Sigmoid colon (tissue), 6 donors: ENCODE measurements at regions not wholly inside any gene's neighbourhood (a gene's known extent, or its start where the extent isn't known, plus 50 kb on each side); places are given as distances from the start of the nearest gene placed in this dataset.

Experiments used
- DNase-seq: peaks from one replicate; pipeline ENCODE4 v3.0.0-alpha.2; 2019
- H3K27ac ChIP-seq, 4 donors: fragments of 200-600 bp; sonication (generic); one replicate each; pipeline ENCODE4 v1.5.1; 2016 to 2019; ENCODE audit warnings: mild to moderate bottlenecking in 1 of 4
- H3K27me3 ChIP-seq, 3 donors: fragments of 200-600 bp; sonication (generic); one replicate each; pipeline ENCODE4 v1.5.1; 2019; ENCODE audit warnings: mild to moderate bottlenecking in 1 of 3
- H3K36me3 ChIP-seq, 4 donors: fragments of 200-600 bp; sonication (generic); one replicate each; pipeline ENCODE4 v1.5.1; 2016 to 2019
- H3K4me1 ChIP-seq, 4 donors: fragments of 200-600 bp; sonication (generic); one replicate each; pipeline ENCODE4 v1.5.1; 2017 to 2019
- H3K4me3 ChIP-seq, 4 donors: fragments of 200-600 bp; sonication (generic); one replicate each; pipeline ENCODE4 v1.5.1; 2017 to 2019; ENCODE audit warnings: mild to moderate bottlenecking in 2 of 4, moderate library complexity in 1 of 4
- H3K9me3 ChIP-seq, 4 donors: fragments of 200-600 bp in 3 of 4; sonication (generic) in 3 of 4; one replicate each; pipeline versions ENCODE4 v1.5.1 to v1.6.1; 2013 to 2019
- EP300 ChIP-seq, 4 donors: sonication (generic); formaldehyde crosslinking; IDR thresholded peaks; one replicate each; pipeline ENCODE4 v1.6.1; 2017; ENCODE audit warnings: antibody characterized with exemption in 4 of 4
- POLR2A ChIP-seq, 2 donors: fragments of 450-650 bp; IDR thresholded peaks; one replicate each; pipeline ENCODE4 v1.6.1; 2016; ENCODE audit warnings: antibody characterized with exemption in 2 of 2, mild to moderate bottlenecking in 2 of 2, moderate library complexity in 2 of 2
- POLR2AphosphoS5 ChIP-seq, 4 donors: sonication (generic); formaldehyde crosslinking; IDR thresholded peaks; one replicate each; pipeline ENCODE4 v1.6.1; 2017; ENCODE audit warnings: antibody characterized with exemption in 4 of 4
- WGBS, 2 donors: extraction: QIAGEN DNeasy Blood & Tissue Kit; methylation state at CpG; one replicate each; pipeline ENCODE4 v1.1.7; 2013; 5-methylcytosine and 5-hydroxymethylcytosine counted together
- intact Hi-C: fragments of 100-400 bp; cut with DNase I; formaldehyde crosslinking; loops from one replicate; pipeline ENCODE4 v1.15.1; 2023
- TF ChIP-seq, protein P1 (sequence below), 4 experiments: fragments of 450-650 bp in 3 of 4; fragments of 200-600 bp in 1 of 4; IDR thresholded peaks; one replicate each; pipeline ENCODE4 v1.5.1; 2016 to 2019; ENCODE audit warnings: antibody characterized with exemption in 4 of 4, mild to moderate bottlenecking in 3 of 4, moderate library complexity in 2 of 4
- donor health status: healthy with polysubstance abuse.
- donor health status: healthy.

DNA sequence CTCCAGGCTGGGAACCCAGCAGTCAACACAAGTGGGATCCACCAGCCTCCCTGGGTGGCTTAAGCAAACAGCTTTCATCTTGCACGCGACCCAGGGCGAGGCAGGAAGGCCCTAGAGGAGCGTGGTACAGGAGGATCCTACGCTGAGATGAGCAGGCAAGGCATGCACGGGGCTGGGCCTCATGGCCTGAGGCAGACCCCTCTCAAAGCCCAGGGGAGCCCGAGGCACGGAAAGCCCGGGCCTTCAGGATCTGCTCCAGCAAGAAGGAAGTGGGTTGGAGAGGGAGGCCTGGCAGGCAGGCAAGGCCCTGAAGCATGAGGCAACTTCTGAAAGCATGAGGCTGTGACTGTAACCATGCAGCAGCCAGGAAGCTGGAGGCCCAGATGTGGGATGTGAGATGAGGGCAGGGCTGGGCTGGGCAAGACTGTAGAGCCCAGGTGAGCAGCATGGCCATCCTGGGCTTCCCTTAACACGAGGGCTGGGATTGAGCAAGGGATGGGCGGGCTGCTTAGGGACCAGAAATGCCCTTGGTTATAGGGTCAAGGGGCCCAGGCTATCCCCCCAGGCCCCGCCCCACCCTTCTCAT, 338.7 kb downstream of the C16orf95 start:
- TF ChIP-seq, protein P1, sequence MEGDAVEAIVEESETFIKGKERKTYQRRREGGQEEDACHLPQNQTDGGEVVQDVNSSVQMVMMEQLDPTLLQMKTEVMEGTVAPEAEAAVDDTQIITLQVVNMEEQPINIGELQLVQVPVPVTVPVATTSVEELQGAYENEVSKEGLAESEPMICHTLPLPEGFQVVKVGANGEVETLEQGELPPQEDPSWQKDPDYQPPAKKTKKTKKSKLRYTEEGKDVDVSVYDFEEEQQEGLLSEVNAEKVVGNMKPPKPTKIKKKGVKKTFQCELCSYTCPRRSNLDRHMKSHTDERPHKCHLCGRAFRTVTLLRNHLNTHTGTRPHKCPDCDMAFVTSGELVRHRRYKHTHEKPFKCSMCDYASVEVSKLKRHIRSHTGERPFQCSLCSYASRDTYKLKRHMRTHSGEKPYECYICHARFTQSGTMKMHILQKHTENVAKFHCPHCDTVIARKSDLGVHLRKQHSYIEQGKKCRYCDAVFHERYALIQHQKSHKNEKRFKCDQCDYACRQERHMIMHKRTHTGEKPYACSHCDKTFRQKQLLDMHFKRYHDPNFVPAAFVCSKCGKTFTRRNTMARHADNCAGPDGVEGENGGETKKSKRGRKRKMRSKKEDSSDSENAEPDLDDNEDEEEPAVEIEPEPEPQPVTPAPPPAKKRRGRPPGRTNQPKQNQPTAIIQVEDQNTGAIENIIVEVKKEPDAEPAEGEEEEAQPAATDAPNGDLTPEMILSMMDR (IDR thresholded peaks at IDR 0.05), result no peak
- no peak for TF ChIP-seq POLR2AphosphoS5 (IDR thresholded peaks at IDR 0.05)
- no peak for TF ChIP-seq EP300 (IDR thresholded peaks at IDR 0.05)
- no peak for TF ChIP-seq POLR2A (IDR thresholded peaks at IDR 0.05)
- H3K4me1 ChIP-seq, result peaks cover 0 to 9% (median 0%) of the 10 kb centered on the region in 4 donors
- DNase-seq, result peak; percentile 34
- no peak overlapping the region for H3K4me3 ChIP-seq
- intact Hi-C loops, result no loop called here
- 82 to 91% methylated on average over 12 of the region's 12 CpGs for WGBS, 2 donors
- H3K36me3 ChIP-seq, result no peaks in the 10 kb centered on the region
- no peak overlapping the region for H3K27ac ChIP-seq
- no peaks in the 10 kb centered on the region for H3K9me3 ChIP-seq
- no peaks in the 10 kb centered on the region for H3K27me3 ChIP-seq

DNA sequence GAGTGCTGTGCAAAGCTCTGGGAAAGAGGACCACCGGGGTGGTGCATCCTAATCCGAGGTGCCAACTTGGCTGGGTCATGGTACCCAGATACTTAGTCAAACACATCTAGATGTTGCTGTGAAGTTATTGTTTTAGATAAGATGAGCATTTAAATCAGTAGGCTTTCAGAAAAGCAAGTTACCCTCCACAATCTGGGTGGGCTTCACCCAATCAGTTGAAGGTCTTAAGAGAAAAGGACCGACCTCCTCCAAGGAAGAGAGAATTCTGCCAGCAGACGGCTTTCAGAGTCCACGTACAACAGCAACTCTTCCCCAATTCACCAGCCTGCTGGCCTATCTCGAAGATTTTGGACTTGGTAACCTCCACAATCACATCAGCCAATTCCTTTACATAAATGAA, 338.1 kb downstream of the C16orf95 start:
- no peaks in the 10 kb centered on the region for H3K9me3 ChIP-seq
- 77 to 84% methylated on average over 6 of the region's 6 CpGs for WGBS, 2 donors
- intact Hi-C loops, result no loop called here
- H3K36me3 ChIP-seq, result no peaks in the 10 kb centered on the region
- peak; percentile 33 for DNase-seq
- peaks cover 0 to 9% (median 0%) of the 10 kb centered on the region in 4 donors for H3K4me1 ChIP-seq
- no peaks in the 10 kb centered on the region for H3K27me3 ChIP-seq
- H3K4me3 ChIP-seq, result no peak overlapping the region
- TF ChIP-seq, protein P1 (IDR thresholded peaks at IDR 0.05), result no peak
- TF ChIP-seq POLR2A (IDR thresholded peaks at IDR 0.05) (no peak), EP300 (IDR thresholded peaks at IDR 0.05) (no peak), POLR2AphosphoS5 (IDR thresholded peaks at IDR 0.05) (no peak)
- no peak overlapping the region for H3K27ac ChIP-seq

DNA sequence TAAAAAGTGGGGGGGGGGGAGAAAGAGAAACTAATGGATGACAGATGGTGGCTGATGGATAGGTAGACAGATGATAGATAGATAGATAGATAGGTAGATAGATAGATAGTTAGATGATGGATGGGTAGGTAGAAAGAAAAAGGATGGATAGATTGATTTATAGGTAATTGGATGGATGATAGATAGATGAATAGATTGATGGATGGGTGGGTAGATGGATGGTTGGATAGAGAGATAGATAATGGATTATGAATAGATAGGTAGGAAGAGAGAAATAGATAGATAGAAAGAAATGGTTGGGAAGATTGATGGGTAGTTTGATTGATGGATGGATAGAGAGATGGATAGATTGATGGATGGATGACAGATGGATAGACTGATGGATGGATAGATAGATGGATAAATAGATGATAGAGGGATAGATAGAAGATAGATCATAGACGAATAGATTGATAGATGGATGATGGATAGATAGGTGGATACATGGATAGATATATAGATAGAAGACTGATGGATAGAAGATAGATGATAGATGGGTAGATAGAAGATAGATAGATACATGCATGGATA, 337.1 kb downstream of the C16orf95 start:
- H3K36me3 ChIP-seq, result no peaks in the 10 kb centered on the region
- intact Hi-C loops, result no loop called here
- TF ChIP-seq EP300 (IDR thresholded peaks at IDR 0.05) (no peak), POLR2AphosphoS5 (IDR thresholded peaks at IDR 0.05) (no peak), POLR2A (IDR thresholded peaks at IDR 0.05) (no peak)
- TF ChIP-seq, protein P1 (IDR thresholded peaks at IDR 0.05), result no peak
- H3K9me3 ChIP-seq, result no peaks in the 10 kb centered on the region
- no peak for DNase-seq
- no peak overlapping the region for H3K27ac ChIP-seq
- WGBS, 2 donors, result 82 to 96% methylated on average over 1 of the region's 1 CpG
- H3K4me3 ChIP-seq, result no peak overlapping the region
- no peaks in the 10 kb centered on the region for H3K27me3 ChIP-seq
- peaks cover 0 to 15% (median 3%) of the 10 kb centered on the region in 4 donors for H3K4me1 ChIP-seq

DNA sequence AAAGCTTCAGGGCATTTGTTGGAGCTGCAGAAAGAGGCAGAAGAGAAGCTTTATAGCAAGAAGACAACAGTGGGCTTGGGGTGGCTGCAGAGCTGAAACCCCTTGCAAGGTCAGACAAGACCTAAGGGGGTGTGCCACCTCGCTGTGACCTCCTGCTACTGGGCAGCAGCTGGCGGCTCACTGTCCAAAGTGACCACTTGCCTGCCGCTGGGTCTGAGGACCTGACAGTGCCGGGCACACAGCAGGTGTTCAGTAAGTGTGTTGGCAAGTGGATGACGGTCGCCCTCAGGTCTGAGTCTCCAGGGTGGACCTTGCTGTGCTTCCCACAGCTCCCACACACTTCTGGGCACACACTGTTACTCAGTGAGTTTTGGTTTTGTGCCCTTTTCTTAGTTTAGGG, 336.5 kb downstream of the C16orf95 start:
- intact Hi-C loops, result no loop called here
- Histone ChIP-seq H3K9me3 (no peaks in the 10 kb centered on the region), H3K36me3 (no peaks in the 10 kb centered on the region), H3K4me3 (no peak overlapping the region), H3K27me3 (no peaks in the 10 kb centered on the region), H3K4me1 (peaks cover 0 to 15% (median 4%) of the 10 kb centered on the region in 4 donors), H3K27ac (no peak overlapping the region)
- DNase-seq, result peak; percentile 46
- 72 to 81% methylated on average over 6 of the region's 6 CpGs for WGBS, 2 donors
- TF ChIP-seq, protein P1 (IDR thresholded peaks at IDR 0.05), result no peak
- TF ChIP-seq EP300 (IDR thresholded peaks at IDR 0.05) (no peak), POLR2AphosphoS5 (IDR thresholded peaks at IDR 0.05) (no peak), POLR2A (IDR thresholded peaks at IDR 0.05) (no peak)

DNA sequence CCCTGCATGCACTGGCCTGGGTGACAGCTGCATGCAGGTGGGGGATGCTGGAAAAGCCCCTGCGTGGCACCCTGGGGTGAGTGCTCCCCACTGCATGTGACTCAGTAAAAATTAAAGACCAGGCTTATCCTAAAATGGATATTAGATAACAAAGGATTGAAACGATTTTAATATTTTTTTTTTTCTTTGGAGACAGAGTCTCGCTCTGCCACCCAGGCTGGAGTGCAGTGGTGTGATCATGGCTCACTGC, 334.9 kb downstream of the C16orf95 start:
- intact Hi-C loops, result no loop called here
- H3K27me3 ChIP-seq, result no peaks in the 10 kb centered on the region
- no peak overlapping the region for H3K27ac ChIP-seq
- no peak overlapping the region for H3K4me3 ChIP-seq
- DNase-seq, result no peak
- no peaks in the 10 kb centered on the region for H3K36me3 ChIP-seq
- H3K9me3 ChIP-seq, result no peaks in the 10 kb centered on the region
- WGBS, 2 donors, result 65 to 81% methylated on average over 3 of the region's 3 CpGs
- TF ChIP-seq POLR2A (IDR thresholded peaks at IDR 0.05) (no peak), POLR2AphosphoS5 (IDR thresholded peaks at IDR 0.05) (no peak), EP300 (IDR thresholded peaks at IDR 0.05) (no peak)
- TF ChIP-seq, protein P1 (IDR thresholded peaks at IDR 0.05), result no peak
- peaks cover 0 to 12% (median 4%) of the 10 kb centered on the region in 4 donors for H3K4me1 ChIP-seq
